Epidermal melanocyte (primary cell): ENCODE measurements at regions not wholly inside any gene's neighbourhood (a gene's known extent, or its start where the extent isn't known, plus 50 kb on each side); places are given as distances from the start of the nearest gene placed in this dataset.

ENCODE experiments used
- DNase-seq: peaks from one replicate; pipeline ENCODE4 v3.0.0; 2011; ENCODE audit warnings: low spot score; ENCODE audit not compliant: insufficient read length

- no peak for DNase-seq
These were observed 176.2 kb upstream of the TP63 start for GRCh38 chr3:189455009-189455408.

GRCh38 chr3:189455641-189456417, 175.4 kb upstream of the TP63 start:
- DNase-seq, result no peak

- DNase-seq, result no peak
These were observed 174.0 kb upstream of the TP63 start for GRCh38 chr3:189457201-189457607.

GRCh38 chr3:189457631-189458412, 173.4 kb upstream of the TP63 start:
- no peak for DNase-seq

DNA sequence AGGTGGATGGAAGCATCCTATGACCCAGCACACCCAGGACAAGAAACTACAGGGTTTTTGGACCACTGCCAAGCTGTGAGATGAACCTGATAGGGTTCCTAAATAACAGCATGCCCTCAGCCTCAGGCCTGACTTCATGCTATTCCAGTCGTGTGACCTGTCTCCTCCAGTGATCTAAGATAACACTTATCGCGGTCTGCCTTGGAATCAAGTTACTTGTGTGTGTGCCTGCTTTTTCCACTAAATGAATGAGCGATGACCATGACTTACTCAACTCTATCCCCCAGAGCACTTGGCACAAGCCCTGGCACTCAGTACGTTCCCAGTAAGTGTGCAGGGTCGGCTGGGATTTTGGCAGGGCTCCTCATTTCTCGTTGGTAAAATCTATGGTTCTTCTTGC, 172.7 kb upstream of the TP63 start:
- DNase-seq, result no peak

- DNase-seq, result no peak
These were observed 172.0 kb upstream of the TP63 start for GRCh38 chr3:189459231-189459630.

- no peak for DNase-seq
These were observed 170.7 kb upstream of the TP63 start for GRCh38 chr3:189460511-189460910.

GRCh38 chr3:189464799-189465198, 166.4 kb upstream of the TP63 start:
- no peak for DNase-seq

DNA sequence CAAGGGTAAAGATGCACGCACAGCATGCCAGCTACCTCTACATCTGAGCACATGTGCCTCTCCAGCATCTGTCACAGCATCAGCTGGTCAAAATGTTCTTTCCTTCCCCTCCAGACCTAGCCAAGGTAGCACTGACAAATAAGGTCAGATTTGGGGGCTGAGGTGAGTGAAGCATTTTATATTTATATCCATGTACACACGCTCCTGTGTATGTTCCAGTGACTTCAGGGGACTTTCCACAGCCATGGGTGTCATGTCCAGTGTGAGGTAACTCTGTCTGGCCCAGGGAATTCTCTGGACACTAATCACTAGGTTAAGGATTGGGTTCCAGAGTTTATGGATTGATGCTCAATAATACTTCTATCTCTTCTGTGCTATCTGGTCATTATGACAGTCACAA, 165.2 kb upstream of the TP63 start:
- DNase-seq, result no peak

GRCh38 chr3:189467451-189467850, 163.7 kb upstream of the TP63 start:
- DNase-seq, result no peak

GRCh38 chr3:189474944-189475343, 156.2 kb upstream of the TP63 start:
- DNase-seq, result no peak

DNA sequence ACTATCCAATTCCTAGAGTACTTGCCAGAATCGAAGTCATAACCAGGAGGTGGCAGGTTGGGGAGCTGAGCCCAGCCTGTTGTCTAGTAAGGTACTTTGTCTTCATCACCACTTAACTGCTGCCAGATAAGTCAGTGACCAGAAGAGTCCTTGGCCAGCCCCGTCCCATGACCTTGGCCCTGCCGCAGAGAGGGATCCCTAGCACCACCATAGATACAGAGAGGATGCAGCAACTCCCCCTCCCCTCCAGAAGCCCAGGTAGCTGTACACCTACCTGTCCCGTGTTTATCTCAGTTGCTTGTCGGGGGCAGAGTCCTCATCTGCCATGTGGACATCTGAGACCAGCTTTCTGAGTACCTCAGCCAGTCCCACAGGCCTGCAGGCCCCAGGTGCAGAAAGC, 153.6 kb upstream of the TP63 start:
- DNase-seq, result no peak

DNA sequence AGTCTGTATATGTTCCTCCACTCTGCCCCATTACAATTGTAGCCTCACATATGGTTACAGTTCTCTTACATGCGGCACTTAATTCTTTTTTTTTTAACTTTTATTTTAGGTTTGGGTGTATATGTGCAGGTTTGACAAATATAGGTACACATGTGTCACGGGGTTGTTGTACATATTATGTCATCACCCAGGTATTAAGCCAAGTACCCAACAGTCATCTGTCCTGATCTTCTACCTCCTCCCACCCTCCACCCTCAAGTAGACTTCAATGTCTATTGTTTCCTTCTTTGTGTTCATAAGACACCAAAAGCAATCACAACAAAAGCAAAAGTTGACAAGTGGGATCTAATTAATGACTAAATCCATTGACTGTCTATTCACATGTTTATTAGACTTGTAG, 144.6 kb upstream of the TP63 start:
- no peak for DNase-seq

DNA sequence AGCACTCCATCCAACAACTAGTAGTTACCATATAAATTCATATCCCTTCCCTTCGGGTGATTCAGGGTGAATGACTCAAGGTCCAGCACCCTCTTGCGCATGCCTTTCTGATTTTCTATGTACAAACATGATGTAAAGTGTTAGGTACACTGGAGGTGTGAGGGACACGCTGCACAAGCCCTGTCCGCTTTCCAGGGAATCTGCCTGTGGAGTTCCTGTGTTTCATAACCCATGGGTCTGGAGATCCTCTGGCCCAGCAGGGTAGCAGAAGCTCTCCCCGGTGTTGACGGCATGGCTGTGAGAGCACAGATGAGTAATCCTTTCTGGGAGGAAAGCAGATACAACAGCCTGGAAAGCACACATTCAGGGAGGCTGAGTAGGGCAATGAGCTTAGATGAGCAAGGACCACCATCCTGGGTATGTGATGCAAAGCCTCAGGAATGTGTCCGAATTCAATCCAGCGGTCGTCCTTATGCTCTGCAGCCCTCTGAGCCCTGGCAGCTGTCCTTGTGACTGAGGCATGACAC, 142.9 kb upstream of the TP63 start:
- no peak for DNase-seq

- no peak for DNase-seq
These were observed 140.9 kb upstream of the TP63 start for GRCh38 chr3:189490337-189490736.

DNA sequence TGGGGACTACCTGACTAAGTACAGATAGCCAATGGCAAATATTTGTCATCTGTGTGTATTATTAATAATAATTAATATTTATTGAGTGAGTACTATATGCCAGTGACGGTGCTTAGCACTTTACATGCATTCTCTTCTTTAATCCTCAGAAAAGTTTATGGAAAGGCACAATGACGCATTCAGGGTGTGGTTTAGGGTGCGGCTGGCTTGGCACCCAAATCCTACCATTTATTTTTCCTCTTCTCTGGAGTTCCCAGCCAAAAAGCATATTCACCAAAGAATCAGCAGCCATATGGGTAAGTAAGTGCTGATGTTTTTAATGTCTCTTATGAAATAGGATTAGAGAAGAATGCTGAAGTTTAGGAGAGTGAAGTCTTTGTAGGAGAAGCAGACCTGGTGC, 140.4 kb upstream of the TP63 start:
- no peak for DNase-seq

GRCh38 chr3:189491831-189492230, 139.4 kb upstream of the TP63 start:
- no peak for DNase-seq

GRCh38 chr3:189493271-189493670, 137.9 kb upstream of the TP63 start:
- no peak for DNase-seq

DNA sequence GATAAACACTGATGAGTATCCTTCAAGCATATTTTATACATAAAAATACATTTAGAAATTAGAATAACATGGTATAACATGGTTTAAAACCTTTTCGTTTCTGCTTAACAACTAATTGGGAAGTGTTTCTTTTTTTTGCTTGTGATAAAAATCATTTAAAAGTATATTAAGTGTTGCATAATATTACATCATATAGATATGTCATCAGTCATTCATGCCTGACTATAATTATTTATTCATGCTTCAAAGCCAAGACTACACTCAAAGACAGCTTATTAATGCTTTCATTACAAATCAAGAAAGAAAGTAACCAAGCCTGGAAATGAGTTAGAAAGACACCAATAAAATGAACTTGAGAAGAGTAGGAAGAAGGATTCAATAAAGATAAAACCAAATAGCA, 136.6 kb upstream of the TP63 start:
- no peak for DNase-seq

DNA sequence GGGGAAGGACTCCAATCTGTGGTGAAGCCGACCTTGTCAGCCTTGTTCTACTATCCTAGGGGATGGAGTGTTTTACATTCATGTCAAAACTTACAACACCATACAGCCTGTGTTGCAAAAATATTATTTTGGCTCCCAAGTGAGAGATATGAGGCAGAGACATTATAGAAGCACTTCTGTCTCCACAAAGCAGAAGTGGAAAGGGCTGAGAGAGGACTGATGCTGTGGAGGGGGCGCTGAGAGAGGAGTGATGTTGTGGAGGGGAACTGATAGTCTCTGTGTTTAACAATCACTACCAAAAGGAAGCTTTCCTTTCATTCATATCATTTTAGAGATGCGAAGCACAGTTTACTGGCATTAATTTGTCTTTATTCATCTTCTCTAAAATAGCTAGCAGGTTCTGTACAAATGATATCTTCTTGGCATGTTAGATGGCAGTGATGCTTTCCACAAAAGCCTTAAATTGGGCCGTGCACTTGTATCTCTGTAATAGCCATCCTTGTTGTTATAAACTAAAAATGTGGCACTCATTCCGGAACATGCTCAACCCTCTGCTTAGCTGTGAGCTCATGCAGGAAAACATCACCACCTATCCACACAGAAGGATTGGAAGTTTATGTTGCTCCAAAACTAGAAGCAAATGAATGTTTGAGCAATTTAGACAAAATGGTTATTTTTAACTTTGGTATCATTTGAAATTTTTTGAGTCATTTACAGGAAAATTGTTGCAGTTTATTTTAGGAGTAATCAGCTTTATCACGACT, 134.6 kb upstream of the TP63 start:
- no peak for DNase-seq

DNA sequence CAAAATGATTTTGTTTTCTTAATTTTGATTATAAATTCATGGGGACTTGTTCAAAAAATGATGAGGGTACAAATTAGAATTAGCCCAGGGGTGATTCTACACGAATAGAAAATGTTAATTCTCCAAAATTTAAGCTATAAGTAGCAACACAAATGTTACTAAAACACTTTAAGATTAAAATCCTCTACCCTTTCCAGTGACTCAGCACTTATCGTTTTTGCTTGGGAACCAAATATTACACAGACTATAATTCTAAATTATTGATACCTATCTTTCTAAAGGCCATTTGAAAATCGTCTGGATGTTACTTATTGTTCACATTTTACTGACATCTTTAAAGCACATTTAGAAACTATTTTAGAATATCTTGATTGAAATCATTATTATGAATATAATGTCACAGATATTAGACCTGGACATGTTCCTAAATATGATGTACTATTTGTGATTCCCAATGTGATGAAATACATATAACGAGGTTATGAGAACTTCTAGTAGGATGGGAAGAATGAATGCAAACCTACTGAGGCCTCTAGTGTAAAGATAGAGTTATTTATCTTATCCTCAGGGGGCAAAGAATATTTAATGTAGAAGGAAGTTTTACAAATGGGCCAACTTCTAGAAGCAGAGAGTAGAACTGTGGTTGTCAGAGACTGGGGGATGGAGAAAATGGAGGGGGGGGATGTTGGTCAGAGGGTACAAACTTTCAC, 132.0 kb upstream of the TP63 start:
- no peak for DNase-seq
